Psoas muscle (tissue), 7 donors: ENCODE measurements at regions not wholly inside any gene's neighbourhood (a gene's known extent, or its start where the extent isn't known, plus 50 kb on each side); places are given as distances from the start of the nearest gene placed in this dataset.

Experiments used
- ATAC-seq, 4 donors: fragments of 200-7000 bp; cut with Tn5 transposase; one replicate each; pipeline ENCODE4 v1.9.1; 2020; ENCODE audit warnings: moderate library complexity in 3 of 4, mild to moderate bottlenecking in 2 of 4
- DNase-seq, 2 donors: peaks; one replicate each; pipeline ENCODE4 v3.0.0-alpha.2; 2020
- H3K27ac ChIP-seq: fragments of 200-600 bp; one replicate; pipeline ENCODE4 v1.8.0; 2022
- H3K27me3 ChIP-seq, 3 donors: fragments of 200-600 bp in 1 of 3; one replicate each; pipeline versions ENCODE4 v1.6.1 to v1.8.0; 2013 to 2022; ENCODE audit warnings: low read length in 2 of 3, mild to moderate bottlenecking in 2 of 3, moderate library complexity in 1 of 3; ENCODE audit not compliant: insufficient read depth in 3 of 3
- H3K36me3 ChIP-seq, 2 donors: fragments of 200-600 bp in 1 of 2; one replicate each; pipeline versions ENCODE4 v1.6.1 to v1.8.0; 2013 to 2022; ENCODE audit warnings: low read depth in 1 of 2, mild to moderate bottlenecking in 1 of 2, moderate library complexity in 1 of 2; ENCODE audit not compliant: insufficient read depth in 1 of 2
- H3K4me1 ChIP-seq: fragments of 200-600 bp; one replicate; pipeline ENCODE4 v1.8.0; 2022
- H3K4me3 ChIP-seq: fragments of 200-600 bp; one replicate; pipeline ENCODE4 v1.8.0; 2022; ENCODE audit warnings: mild to moderate bottlenecking
- H3K9me3 ChIP-seq: fragments of 200-600 bp; one replicate; pipeline ENCODE4 v1.8.0; 2022
- WGBS, 3 donors: extraction: QIAGEN DNeasy Blood & Tissue Kit; methylation state at CpG; one replicate each; pipeline versions ENCODE4 v1.1.6 to v1.1.7; 2013; 5-methylcytosine and 5-hydroxymethylcytosine counted together
- intact Hi-C, 2 donors: fragments of 100-400 bp; cut with DNase I; formaldehyde crosslinking; loops; one replicate each; pipeline versions ENCODE4 v1.11.0 to v1.14.2; 2022
- TF ChIP-seq, protein P1 (sequence below): fragments of 200-600 bp; IDR thresholded peaks from one replicate; pipeline ENCODE4 v1.8.0; 2022; ENCODE audit warnings: antibody characterized with exemption
- donor health status: healthy with polysubstance abuse.
- donor health status: DM: no; HTN: no; CAD: no; lungs with moderate emphysema.
- donor health status: Bipolar disorder and iron deficiency.
- donor health status: healthy.
- donor health status: DM: yes; HTN: yes; CAD: no.
- donor health status: DM: no; HTN: no; CAD: no.
- donor health status: DM: yes; HTN: yes; CAD: no.

DNA sequence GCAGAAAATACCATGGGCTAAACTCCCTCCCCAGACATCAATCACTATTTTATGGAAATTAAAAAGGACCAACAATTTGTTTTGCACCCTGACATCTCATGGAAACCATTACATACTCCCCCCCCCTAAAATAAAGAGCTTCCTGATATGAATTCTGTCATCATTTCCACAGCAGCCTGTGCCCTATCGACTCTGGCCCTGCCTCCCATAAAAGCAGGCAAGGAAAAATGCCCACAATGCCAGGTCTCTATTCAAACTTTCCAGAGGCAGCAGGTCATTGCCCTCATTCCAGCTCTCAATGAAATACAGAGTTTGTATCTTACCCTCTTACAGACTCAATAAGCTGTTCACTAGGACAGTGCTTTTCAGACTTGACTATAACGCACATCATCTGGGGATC is 254.4 kb upstream of the TANK start:
- TF ChIP-seq, protein P1, sequence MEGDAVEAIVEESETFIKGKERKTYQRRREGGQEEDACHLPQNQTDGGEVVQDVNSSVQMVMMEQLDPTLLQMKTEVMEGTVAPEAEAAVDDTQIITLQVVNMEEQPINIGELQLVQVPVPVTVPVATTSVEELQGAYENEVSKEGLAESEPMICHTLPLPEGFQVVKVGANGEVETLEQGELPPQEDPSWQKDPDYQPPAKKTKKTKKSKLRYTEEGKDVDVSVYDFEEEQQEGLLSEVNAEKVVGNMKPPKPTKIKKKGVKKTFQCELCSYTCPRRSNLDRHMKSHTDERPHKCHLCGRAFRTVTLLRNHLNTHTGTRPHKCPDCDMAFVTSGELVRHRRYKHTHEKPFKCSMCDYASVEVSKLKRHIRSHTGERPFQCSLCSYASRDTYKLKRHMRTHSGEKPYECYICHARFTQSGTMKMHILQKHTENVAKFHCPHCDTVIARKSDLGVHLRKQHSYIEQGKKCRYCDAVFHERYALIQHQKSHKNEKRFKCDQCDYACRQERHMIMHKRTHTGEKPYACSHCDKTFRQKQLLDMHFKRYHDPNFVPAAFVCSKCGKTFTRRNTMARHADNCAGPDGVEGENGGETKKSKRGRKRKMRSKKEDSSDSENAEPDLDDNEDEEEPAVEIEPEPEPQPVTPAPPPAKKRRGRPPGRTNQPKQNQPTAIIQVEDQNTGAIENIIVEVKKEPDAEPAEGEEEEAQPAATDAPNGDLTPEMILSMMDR: no peak
- peaks cover 0 to 3% (median 2%) of the 10 kb centered on the region in 3 donors for H3K27me3 ChIP-seq
- H3K9me3 ChIP-seq: no peaks in the 10 kb centered on the region
- intact Hi-C loops: no loop called here
- DNase-seq (no peak), ATAC-seq (no peak)
- WGBS, 3 donors: 46 to 67% (median 58%) methylated on average over 2 of the region's 2 CpGs
- no peak overlapping the region for H3K27ac ChIP-seq
- no peaks in the 10 kb centered on the region for H3K36me3 ChIP-seq
- no peaks in the 10 kb centered on the region for H3K4me1 ChIP-seq
- H3K4me3 ChIP-seq: no peak overlapping the region

DNA sequence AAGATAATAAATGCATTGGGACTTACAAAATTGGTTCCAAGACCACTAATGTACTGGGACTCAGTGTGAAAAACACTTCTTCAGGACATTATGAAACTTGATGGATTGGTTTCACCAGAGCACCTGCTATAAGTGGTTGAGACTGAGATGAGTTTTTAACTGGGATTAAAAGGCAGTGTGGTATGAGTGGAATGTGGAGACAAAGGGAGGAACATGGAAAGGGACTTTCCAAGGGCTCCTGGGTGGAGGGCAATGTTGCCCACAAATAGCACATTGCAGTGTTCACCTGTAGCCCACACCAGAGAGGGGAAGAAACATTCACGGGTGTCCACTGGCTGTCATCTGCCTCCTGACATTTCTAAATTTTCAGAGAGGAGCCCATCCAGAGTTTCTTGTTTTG is 253.3 kb upstream of the TANK start:
- Histone ChIP-seq H3K27me3 (peaks cover 0 to 2% (median 0%) of the 10 kb centered on the region in 3 donors), H3K4me1 (no peaks in the 10 kb centered on the region), H3K9me3 (no peaks in the 10 kb centered on the region), H3K36me3 (no peaks in the 10 kb centered on the region), H3K27ac (no peak overlapping the region), H3K4me3 (no peak overlapping the region)
- ATAC-seq (no peak), DNase-seq (no peak)
- WGBS, 3 donors: 62 to 73% (median 67%) methylated on average over 1 of the region's 1 CpG
- intact Hi-C loops: no loop called here
- TF ChIP-seq, protein P1: no peak

DNA sequence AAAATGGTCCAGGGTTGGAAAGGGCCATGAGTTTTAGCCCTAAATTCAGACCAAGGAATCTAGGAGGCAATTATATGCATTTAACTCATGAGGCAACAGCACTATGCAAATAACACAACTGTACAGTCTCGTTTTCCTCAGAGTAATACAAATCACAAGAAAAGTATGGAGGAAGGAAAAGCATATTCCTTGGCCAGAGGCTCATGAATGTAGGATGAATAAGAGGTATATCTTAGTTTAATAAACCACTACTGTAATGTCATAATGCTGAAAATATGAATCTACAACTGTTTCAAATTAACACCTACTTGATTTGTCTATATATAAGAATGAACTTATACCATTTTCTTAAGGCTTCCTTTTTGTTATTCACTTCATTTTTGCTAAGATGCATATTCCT is 252.5 kb upstream of the TANK start:
- Histone ChIP-seq H3K27ac (no peak overlapping the region), H3K9me3 (no peaks in the 10 kb centered on the region), H3K4me1 (no peaks in the 10 kb centered on the region), H3K4me3 (no peak overlapping the region), H3K36me3 (no peaks in the 10 kb centered on the region), H3K27me3 (no peaks in the 10 kb centered on the region)
- intact Hi-C loops: no loop called here
- DNase-seq (no peak), ATAC-seq (no peak)
- TF ChIP-seq, protein P1: no peak
- 84 to 100% (median 88%) methylated on average over 1 of the region's 1 CpG for WGBS, 3 donors

DNA sequence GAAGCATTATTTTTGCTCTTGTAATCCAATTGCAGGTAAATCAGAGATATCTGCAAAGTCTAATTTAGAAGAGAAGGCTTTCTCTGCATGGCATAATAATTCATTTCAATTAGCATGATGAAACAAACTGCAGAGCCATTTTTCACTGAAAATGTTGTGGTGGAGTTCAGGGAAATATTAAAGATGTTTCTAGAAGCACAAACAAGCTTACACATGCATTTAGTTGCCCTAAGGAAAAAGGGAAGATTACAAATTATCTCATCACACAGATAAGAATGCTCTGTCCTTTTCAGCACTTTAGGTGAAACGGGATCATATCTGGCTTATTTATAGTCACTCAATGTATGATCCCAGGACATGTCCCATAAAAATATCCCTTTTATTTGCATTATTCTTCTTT is 252.1 kb upstream of the TANK start:
- Histone ChIP-seq H3K27ac (no peak overlapping the region), H3K36me3 (no peaks in the 10 kb centered on the region), H3K9me3 (no peaks in the 10 kb centered on the region), H3K4me1 (no peaks in the 10 kb centered on the region), H3K4me3 (no peak overlapping the region), H3K27me3 (no peaks in the 10 kb centered on the region)
- intact Hi-C loops: no loop called here
- WGBS, 3 donors: 58 to 68% (median 61%) methylated on average over 1 of the region's 1 CpG
- ATAC-seq (no peak), DNase-seq (no peak)
- TF ChIP-seq, protein P1: no peak

DNA sequence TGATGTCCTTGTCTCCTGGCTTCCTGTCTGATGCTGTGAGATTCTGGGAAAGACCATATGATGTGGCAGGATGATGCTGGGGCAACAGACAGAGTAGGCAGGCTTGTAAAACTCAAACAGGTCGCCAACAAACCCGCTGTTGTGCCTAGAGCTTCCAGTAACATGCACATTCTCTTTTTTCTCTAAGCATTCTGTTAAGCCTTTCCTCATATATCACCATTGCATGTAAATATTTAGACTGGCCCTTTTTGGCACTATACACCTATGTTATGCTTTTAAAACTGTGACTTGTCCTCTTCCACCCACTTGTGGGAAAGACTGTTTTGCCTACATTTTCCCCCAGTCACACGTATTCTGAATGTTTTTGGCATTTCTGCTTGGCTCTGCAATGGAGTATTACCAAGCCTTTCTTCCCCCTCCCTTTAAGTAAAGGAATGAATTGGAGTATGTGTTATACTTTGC is 250.4 kb upstream of the TANK start:
- intact Hi-C loops: no loop called here
- no peaks in the 10 kb centered on the region for H3K9me3 ChIP-seq
- no peak overlapping the region for H3K27ac ChIP-seq
- DNase-seq: no peak
- no peak for ATAC-seq
- TF ChIP-seq, protein P1: no peak
- H3K4me1 ChIP-seq: no peaks in the 10 kb centered on the region
- 66 to 80% (median 68%) methylated on average over 3 of the region's 3 CpGs for WGBS, 3 donors
- no peaks in the 10 kb centered on the region for H3K27me3 ChIP-seq
- H3K36me3 ChIP-seq: no peaks in the 10 kb centered on the region
- no peak overlapping the region for H3K4me3 ChIP-seq
